K562 (cell line): ENCODE measurements at regions not wholly inside any gene's neighbourhood (a gene's known extent, or its start where the extent isn't known, plus 50 kb on each side); places are given as distances from the start of the nearest gene placed in this dataset.
A peak's percentile ranks its signal among the peaks of the same experiment; 100 is the strongest.

Source experiments
- ATAC-seq: fragments of 200-7000 bp; cut with Tn5 transposase; 3 replicates; pipeline ENCODE4 v1.9.1; 2020; ENCODE audit warnings: moderate library complexity
- BruUV-seq: library from RNA; stranded (reverse); fragments of 400-500 nt; replicated peaks from 2 replicates; lab custom pipeline; 2021; lab: Mats Ljungman, UMichigan
- CTCF ChIA-PET: fragments of 300-600 bp; formaldehyde crosslinking; extraction: SDS; loops from one replicate; lab custom pipeline; 2021; ENCODE audit warnings: low intra/inter-chr PET ratio; lab: Yijun Ruan, JAX
- POLR2A ChIA-PET: fragments of 300-600, 350-650 bp; sonication (Branson Sonifier 250); formaldehyde crosslinking; extraction: SDS; loops from one replicate; lab custom pipeline; 2021; ENCODE audit warnings: antibody characterized with exemption, inconsistent platforms; lab: Yijun Ruan, JAX
- DNase-seq, 4 experiments: peaks; one replicate each; pipeline versions ENCODE4 v3.0.0 to v3.0.0-alpha.2; 2011 to 2018; ENCODE audit warnings: low spot score in 3 of 4, mixed read lengths in 3 of 4; ENCODE audit errors: extremely low read depth in 1 of 4
- FAIRE-seq: peaks from 2 replicates; lab custom pipeline; 2011; peaks lifted over from hg19 to GRCh38; lab: Jason Lieb, UNC
- H2AFZ ChIP-seq: 2 replicates; pipeline ENCODE4 v1.6.0; 2011; ENCODE audit warnings: low read depth, low read length, control low read depth, inconsistent platforms
- H3K27ac ChIP-seq: fragments of 200-600 bp; 3 replicates; pipeline ENCODE4 v1.8.0; 2011; ENCODE audit warnings: low read depth, mild to moderate bottlenecking, control low read depth, inconsistent platforms, low read length, moderate library complexity, mixed read lengths; ENCODE audit errors: extremely low read depth
- H3K27me3 ChIP-seq, 2 experiments: fragments of 300-600 bp in 1 of 2; 2 replicates in 1 of 2; 3 replicates in 1 of 2; pipeline versions ENCODE4 v1.6.0 to v1.8.0; 2011; ENCODE audit warnings: inconsistent platforms in 2 of 2, low read length in 2 of 2, mild to moderate bottlenecking in 1 of 2, mixed read lengths in 1 of 2, moderate library complexity in 1 of 2; ENCODE audit not compliant: control insufficient read depth in 2 of 2, insufficient read depth in 2 of 2
- H3K36me3 ChIP-seq: fragments of 300-600 bp; 3 replicates; pipeline ENCODE4 v1.8.0; 2011; ENCODE audit warnings: mild to moderate bottlenecking, low read length, inconsistent platforms; ENCODE audit not compliant: control insufficient read depth, insufficient read depth
- H3K4me1 ChIP-seq, 2 experiments: fragments of 200-600 bp in 1 of 2; replicated peaks in 1 of 2; 2 replicates in 1 of 2; 3 replicates in 1 of 2; pipeline versions ENCODE4 v1.5.1 to v1.8.0; 2011; ENCODE audit warnings: inconsistent platforms in 2 of 2, low read length in 2 of 2, mild to moderate bottlenecking in 1 of 2, mixed read lengths in 1 of 2, moderate library complexity in 1 of 2; ENCODE audit not compliant: control insufficient read depth in 2 of 2, insufficient read depth in 2 of 2
- H3K4me2 ChIP-seq: 2 replicates; pipeline ENCODE4 v1.6.1; 2011; ENCODE audit warnings: low read length, control low read depth, inconsistent platforms, mixed read lengths; ENCODE audit not compliant: insufficient read depth
- H3K4me3 ChIP-seq: fragments of 200-600 bp; sonication (generic), shearing (Covaris generic); 2 replicates; pipeline ENCODE4 v1.5.1; 2016; ENCODE audit warnings: control low read depth, inconsistent platforms
- H3K79me2 ChIP-seq: fragments of 200-600 bp; 3 replicates; pipeline ENCODE4 v1.8.0; 2011; ENCODE audit warnings: low read length, inconsistent platforms; ENCODE audit not compliant: control insufficient read depth, insufficient read depth
- H3K9ac ChIP-seq, 2 experiments: 2 replicates each; pipeline versions ENCODE4 v1.6.0 to v1.6.1; 2011; ENCODE audit warnings: low read depth in 2 of 2, low read length in 2 of 2, control low read depth in 1 of 2, inconsistent platforms in 1 of 2, mild to moderate bottlenecking in 1 of 2, mixed read lengths in 1 of 2; ENCODE audit not compliant: insufficient read depth in 1 of 2
- H3K9me1 ChIP-seq: one replicate; pipeline ENCODE4 v1.6.0; 2011; ENCODE audit warnings: inconsistent platforms, mild to moderate bottlenecking, low read length, moderate library complexity; ENCODE audit not compliant: control insufficient read depth, insufficient read depth
- H3K9me3 ChIP-seq: replicated peaks from 2 replicates; pipeline ENCODE4 v1.5.1; 2011; ENCODE audit warnings: low read depth, low read length, inconsistent platforms; ENCODE audit not compliant: control insufficient read depth, insufficient read depth
- H4K20me1 ChIP-seq: replicated peaks from 2 replicates; pipeline ENCODE4 v1.6.1; 2011; ENCODE audit warnings: low read length, inconsistent platforms, mixed read lengths; ENCODE audit not compliant: control insufficient read depth, insufficient read depth
- CCAR2 ChIP-seq: fragments of 200-400 bp; formaldehyde crosslinking; IDR thresholded peaks from 2 replicates; pipeline ENCODE4 v1.6.1; 2017; ENCODE audit warnings: mild to moderate bottlenecking, low read depth, low read length
- HNRNPLL ChIP-seq: fragments of 200-400 bp; formaldehyde crosslinking; IDR thresholded peaks from 2 replicates; pipeline ENCODE4 v1.6.1; 2017; ENCODE audit warnings: low read length, low read depth, mild to moderate bottlenecking; ENCODE audit not compliant: poor library complexity, severe bottlenecking
- IRF2 ChIP-seq: sonication (generic); formaldehyde crosslinking; IDR thresholded peaks from 2 replicates; pipeline ENCODE4 v1.8.1; 2022; ENCODE audit warnings: mild to moderate bottlenecking, missing genetic modification reagents
- KLF16 ChIP-seq: IDR thresholded peaks from 2 replicates; pipeline ENCODE4 v1.6.1; 2016; ENCODE audit warnings: antibody characterized with exemption
- SMAD1 ChIP-seq: fragments of 150-350 bp; IDR thresholded peaks from 2 replicates; pipeline ENCODE4 v1.6.1; 2014; ENCODE audit warnings: low read length, low read depth; ENCODE audit not compliant: partially characterized antibody
- SPI1 ChIP-seq: IDR thresholded peaks from 2 replicates; pipeline ENCODE4 v1.6.1; 2011; ENCODE audit warnings: low read depth, low read length, control low read depth, borderline replicate concordance
- SRSF9 ChIP-seq: fragments of 200-400 bp; formaldehyde crosslinking; IDR thresholded peaks from 2 replicates; pipeline ENCODE4 v1.6.1; 2017; ENCODE audit warnings: low read depth, low read length, borderline replicate concordance
- TAF9B ChIP-seq: fragments of 450-650 bp; IDR thresholded peaks from 2 replicates; pipeline ENCODE4 v1.6.1; 2018; ENCODE audit warnings: mild to moderate bottlenecking; ENCODE audit not compliant: partially characterized antibody
- ZBTB1 ChIP-seq: sonication (generic); formaldehyde crosslinking; IDR thresholded peaks from 2 replicates; pipeline ENCODE4 v1.8.1; 2023; ENCODE audit warnings: missing genetic modification reagents, low read depth, mild to moderate bottlenecking, borderline replicate concordance
- ZNF311 ChIP-seq: fragments of 250-450 bp; sonication (Bioruptor Pico); IDR thresholded peaks from 2 replicates; pipeline ENCODE4 v1.4.0; 2020; ENCODE audit warnings: mild to moderate bottlenecking, moderate library complexity
- WGBS: fragments of 100-300 bp; shearing (Covaris generic); methylation state at CpG from one replicate; pipeline ENCODE4 v1.1.6; 2016; ENCODE audit warnings: low coverage, mixed read lengths; ENCODE audit not compliant: insufficient coverage; ENCODE audit errors: missing lambda C conversion rate; 5-methylcytosine and 5-hydroxymethylcytosine counted together
- in situ Hi-C: fragments of 300-500 bp; cut with MboI; formaldehyde crosslinking; loops from 4 replicates; pipeline ENCODE4 v1.15.0; 2018; ENCODE audit warnings: inconsistent platforms, mixed read lengths
- intact Hi-C: fragments of 100-400 bp; cut with micrococcal nuclease; formaldehyde crosslinking; loops from 2 replicates; pipeline ENCODE4 v1.14.2; 2022
- TF ChIP-seq, protein P1 (sequence below), 2 experiments: fragments of 450-650 bp; conservative IDR thresholded peaks; 2 replicates each; pipeline ENCODE4 v1.6.1; 2017; ENCODE audit warnings: mild to moderate bottlenecking in 2 of 2, moderate library complexity in 2 of 2
- TF ChIP-seq, protein P2 (sequence below), 2 experiments: fragments of 450-650 bp in 1 of 2; sonication (generic) in 1 of 2; formaldehyde crosslinking; conservative IDR thresholded peaks; 2 replicates each; pipeline versions ENCODE4 v1.4.0 to v1.8.1; 2020 to 2022; ENCODE audit warnings: mild to moderate bottlenecking in 1 of 2, missing genetic modification reagents in 1 of 2

DNA sequence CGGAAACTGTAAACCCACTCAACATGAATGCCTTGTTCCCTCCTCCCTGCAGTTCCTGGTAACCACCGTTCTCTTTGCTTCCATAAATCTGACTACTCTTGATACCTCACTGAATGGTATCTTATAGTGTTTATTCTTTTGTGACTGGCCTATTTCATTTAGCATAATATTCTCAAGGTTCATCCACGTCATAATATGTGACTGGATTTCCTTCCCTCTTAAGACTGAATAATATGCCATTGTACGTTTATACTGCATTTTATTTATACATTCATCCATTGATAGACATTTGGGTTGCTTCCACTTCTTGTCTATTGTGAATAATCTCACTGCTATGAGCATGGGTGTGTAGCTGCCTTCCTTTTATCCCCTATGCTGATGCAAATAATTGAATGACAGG lies 253.3 kb upstream of the SMARCA2 start (continued):
- no peak for TF ChIP-seq TAF9B
- no peak for TF ChIP-seq SRSF9
- TF ChIP-seq, protein P1, sequence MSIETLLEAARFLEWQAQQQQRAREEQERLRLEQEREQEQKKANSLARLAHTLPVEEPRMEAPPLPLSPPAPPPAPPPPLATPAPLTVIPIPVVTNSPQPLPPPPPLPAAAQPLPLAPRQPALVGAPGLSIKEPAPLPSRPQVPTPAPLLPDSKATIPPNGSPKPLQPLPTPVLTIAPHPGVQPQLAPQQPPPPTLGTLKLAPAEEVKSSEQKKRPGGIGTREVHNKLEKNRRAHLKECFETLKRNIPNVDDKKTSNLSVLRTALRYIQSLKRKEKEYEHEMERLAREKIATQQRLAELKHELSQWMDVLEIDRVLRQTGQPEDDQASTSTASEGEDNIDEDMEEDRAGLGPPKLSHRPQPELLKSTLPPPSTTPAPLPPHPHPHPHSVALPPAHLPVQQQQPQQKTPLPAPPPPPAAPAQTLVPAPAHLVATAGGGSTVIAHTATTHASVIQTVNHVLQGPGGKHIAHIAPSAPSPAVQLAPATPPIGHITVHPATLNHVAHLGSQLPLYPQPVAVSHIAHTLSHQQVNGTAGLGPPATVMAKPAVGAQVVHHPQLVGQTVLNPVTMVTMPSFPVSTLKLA (conservative IDR thresholded peaks at IDR 0.05) = no peak
- TF ChIP-seq ZBTB1 = no peak
- no peak for TF ChIP-seq IRF2 (CRISPR knock-in tag)
- no peak for TF ChIP-seq SMAD1
- TF ChIP-seq, protein P2, sequence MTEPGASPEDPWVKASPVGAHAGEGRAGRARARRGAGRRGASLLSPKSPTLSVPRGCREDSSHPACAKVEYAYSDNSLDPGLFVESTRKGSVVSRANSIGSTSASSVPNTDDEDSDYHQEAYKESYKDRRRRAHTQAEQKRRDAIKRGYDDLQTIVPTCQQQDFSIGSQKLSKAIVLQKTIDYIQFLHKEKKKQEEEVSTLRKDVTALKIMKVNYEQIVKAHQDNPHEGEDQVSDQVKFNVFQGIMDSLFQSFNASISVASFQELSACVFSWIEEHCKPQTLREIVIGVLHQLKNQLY (CRISPR knock-in tag; conservative IDR thresholded peaks at IDR 0.05) = no peak
- no peak for TF ChIP-seq KLF16
- no peak for TF ChIP-seq ZNF311 (CRISPR knock-in tag)
- TF ChIP-seq HNRNPLL = no peak

DNA sequence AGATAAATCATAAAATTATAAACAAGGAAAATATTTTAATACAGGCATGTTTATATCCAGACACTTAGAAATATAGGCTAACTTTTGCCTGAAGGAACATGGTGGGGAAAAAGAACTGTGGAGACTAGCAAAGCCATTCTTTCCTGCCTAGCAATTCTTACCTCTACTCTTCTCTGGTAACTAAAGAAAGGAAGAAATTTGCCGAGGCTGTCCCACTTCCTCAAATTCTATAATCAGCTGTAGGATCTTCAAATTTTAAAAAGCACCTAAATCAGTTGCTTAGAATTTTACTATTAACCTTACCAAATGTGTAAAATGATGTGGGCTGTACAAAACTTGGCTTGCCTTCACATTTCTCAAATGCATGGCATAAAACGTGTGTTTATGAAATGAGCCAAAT lies 249.1 kb upstream of the SMARCA2 start:
- Histone ChIP-seq H2AFZ (no peak overlapping the region), H3K4me1 (no peaks in the 10 kb centered on the region), H3K9ac (no peak overlapping the region), H3K27me3 (no peaks in the 10 kb centered on the region), H3K4me3 (no peak overlapping the region), H3K4me2 (no peak overlapping the region)
- 0% methylated on average over 2 of the region's 2 CpGs for WGBS
- DNase-seq (no peak), ATAC-seq (no peak)
- ChIA-PET POLR2A (no interaction called here), CTCF (no interaction called here)
- intact Hi-C loops = no loop called here
- TF ChIP-seq CCAR2 (no peak), SPI1 (peak; percentile 10; the same call in 1 of the 2 replicates)
- TF ChIP-seq, all 486 proteins: peak for 1
- H4K20me1 ChIP-seq = no peaks in the 10 kb centered on the region
- in situ Hi-C loops = no loop called here
- H3K9me3 ChIP-seq = no peaks in the 10 kb centered on the region
- H3K9me1 ChIP-seq = no peaks in the 10 kb centered on the region
- H3K27ac ChIP-seq = no peak overlapping the region
- no TSS peak for BruUV-seq
- no peaks in the 10 kb centered on the region for H3K79me2 ChIP-seq
- H3K36me3 ChIP-seq = no peaks in the 10 kb centered on the region
- FAIRE-seq = no peak
